ENCODE measurements at regions not wholly inside any gene's neighbourhood (a gene's known extent, or its start where the extent isn't known, plus 50 kb on each side); places are given as distances from the start of the nearest gene placed in this dataset.

- POLR2A ChIA-PET (ENCODE audit: low non-redundant PET): no interaction called here
- intact Hi-C loops (cut with micrococcal nuclease; ENCODE audit: unreplicated experiment): no loop called here
- no TSS peak for BruUV-seq (replicated peaks)
- Histone ChIP-seq H3K36me3 (ENCODE audit: insufficient read depth, low read length, poor library complexity, severe bottlenecking) (no peaks in the 10 kb centered on the region), H3K4me3 (ENCODE audit: low read depth, low read length, poor library complexity, severe bottlenecking) (no peak overlapping the region), H3K27ac (ENCODE audit: low read depth, low read length, poor library complexity, severe bottlenecking) (no peak overlapping the region), H3K27me3 (replicated peaks; ENCODE audit: insufficient read depth, low read depth, low read length, poor library complexity) (no peaks in the 10 kb centered on the region), H3K4me1 (ENCODE audit: insufficient read depth, low read length, poor library complexity, severe bottlenecking) (no peaks in the 10 kb centered on the region), H3K9me3 (ENCODE audit: low read depth, low read length, poor library complexity, severe bottlenecking) (no peaks in the 10 kb centered on the region)
- TF ChIP-seq CTCF (conservative IDR thresholded peaks at IDR 0.05; ENCODE audit: low read depth, low read length): no peak
- TF ChIP-seq EZH2 (IDR thresholded peaks at IDR 0.05; ENCODE audit: borderline replicate concordance, low read depth, low read length, poor library complexity, severe bottlenecking): no peak
- no peak for DNase-seq (ENCODE audit: low spot score)
- CTCF ChIA-PET: no interaction called here
Observed at GRCh38 chr1:82373710-82374109, 573.0 kb downstream of the ADGRL2 start.

GRCh38 chr1:82371844-82372498 lies 571.2 kb downstream of the ADGRL2 start:
- BruUV-seq (replicated peaks): no TSS peak
- CTCF ChIA-PET: no interaction called here

GRCh38 chr1:82367456-82367855 lies 566.7 kb downstream of the ADGRL2 start:
- no peaks in the 10 kb centered on the region for H3K4me1 ChIP-seq (ENCODE audit: insufficient read depth, low read length, poor library complexity, severe bottlenecking)
- no peaks in the 10 kb centered on the region for H3K9me3 ChIP-seq (ENCODE audit: low read depth, low read length, poor library complexity, severe bottlenecking)
- no peaks in the 10 kb centered on the region for H3K36me3 ChIP-seq (ENCODE audit: insufficient read depth, low read length, poor library complexity, severe bottlenecking)
- POLR2A ChIA-PET (ENCODE audit: low non-redundant PET): no interaction called here
- TF ChIP-seq EZH2 (IDR thresholded peaks at IDR 0.05; ENCODE audit: borderline replicate concordance, low read depth, low read length, poor library complexity, severe bottlenecking) (no peak), CTCF (conservative IDR thresholded peaks at IDR 0.05; ENCODE audit: low read depth, low read length) (no peak)
- H3K27me3 ChIP-seq (replicated peaks; ENCODE audit: insufficient read depth, low read depth, low read length, poor library complexity): no peaks in the 10 kb centered on the region
- DNase-seq (ENCODE audit: low spot score): no peak
- BruUV-seq (replicated peaks): no TSS peak
- no peak overlapping the region for H3K27ac ChIP-seq (ENCODE audit: low read depth, low read length, poor library complexity, severe bottlenecking)
- intact Hi-C loops (cut with micrococcal nuclease; ENCODE audit: unreplicated experiment): no loop called here
- CTCF ChIA-PET: no interaction called here
- H3K4me3 ChIP-seq (ENCODE audit: low read depth, low read length, poor library complexity, severe bottlenecking): no peak overlapping the region

More at GRCh38 chr1:82371844-82372498, 571.2 kb downstream of the ADGRL2 start:
- Histone ChIP-seq H3K27ac (ENCODE audit: low read depth, low read length, poor library complexity, severe bottlenecking) (no peak overlapping the region), H3K36me3 (ENCODE audit: insufficient read depth, low read length, poor library complexity, severe bottlenecking) (no peaks in the 10 kb centered on the region), H3K4me3 (ENCODE audit: low read depth, low read length, poor library complexity, severe bottlenecking) (no peak overlapping the region), H3K9me3 (ENCODE audit: low read depth, low read length, poor library complexity, severe bottlenecking) (no peaks in the 10 kb centered on the region), H3K4me1 (ENCODE audit: insufficient read depth, low read length, poor library complexity, severe bottlenecking) (no peaks in the 10 kb centered on the region), H3K27me3 (replicated peaks; ENCODE audit: insufficient read depth, low read depth, low read length, poor library complexity) (no peaks in the 10 kb centered on the region)
- no peak for DNase-seq (ENCODE audit: low spot score)
- intact Hi-C loops (cut with micrococcal nuclease; ENCODE audit: unreplicated experiment): no loop called here
- TF ChIP-seq EZH2 (IDR thresholded peaks at IDR 0.05; ENCODE audit: borderline replicate concordance, low read depth, low read length, poor library complexity, severe bottlenecking) (no peak), CTCF (conservative IDR thresholded peaks at IDR 0.05; ENCODE audit: low read depth, low read length) (no peak)
- POLR2A ChIA-PET (ENCODE audit: low non-redundant PET): no interaction called here

Data from A673 (cell line).